Neural cell (in vitro differentiated cells): ENCODE measurements at regions not wholly inside any gene's neighbourhood (a gene's known extent, or its start where the extent isn't known, plus 50 kb on each side); places are given as distances from the start of the nearest gene placed in this dataset.

ENCODE experiments used
- H2AFZ ChIP-seq: fragments of 200-600, 300-800 bp; sonication (generic), shearing (Covaris generic); 2 replicates; pipeline ENCODE4 v1.6.0; 2014; ENCODE audit warnings: low read depth, mild to moderate bottlenecking, antibody characterized with exemption, low read length, moderate library complexity
- H3F3A ChIP-seq: fragments of 200-600 bp; shearing (Covaris generic); 2 replicates; pipeline ENCODE4 v1.6.1; 2016; ENCODE audit warnings: mild to moderate bottlenecking, moderate library complexity, mixed read lengths, antibody characterized with exemption, low read length; ENCODE audit not compliant: insufficient read depth, poor library complexity, severe bottlenecking
- H3K27ac ChIP-seq: fragments of 200-600, 300-800 bp; sonication (generic), shearing (Covaris generic); 2 replicates; pipeline ENCODE4 v1.5.1; 2014; ENCODE audit warnings: mild to moderate bottlenecking, low read length, moderate library complexity
- H3K27me3 ChIP-seq: fragments of 300-800, 200-600 bp; sonication (generic), shearing (Covaris generic); 2 replicates; pipeline ENCODE4 v1.6.0; 2014; ENCODE audit warnings: mild to moderate bottlenecking, low read depth, low read length, moderate library complexity; ENCODE audit not compliant: insufficient read depth
- H3K36me3 ChIP-seq: fragments of 300-800, 200-600 bp; sonication (generic), shearing (Covaris generic); 2 replicates; pipeline ENCODE4 v1.5.1; 2014; ENCODE audit warnings: mild to moderate bottlenecking, antibody characterized with exemption, low read length, moderate library complexity; ENCODE audit not compliant: insufficient read depth
- H3K4me2 ChIP-seq: fragments of 300-800, 200-600 bp; sonication (generic), shearing (Covaris generic); 2 replicates; pipeline ENCODE4 v1.6.0; 2014; ENCODE audit warnings: mild to moderate bottlenecking, low read length
- H3K4me3 ChIP-seq: fragments of 300-800, 200-600 bp; sonication (generic), shearing (Covaris generic); 2 replicates; pipeline ENCODE4 v1.5.1; 2014; ENCODE audit warnings: mild to moderate bottlenecking, low read length, moderate library complexity
- H3K79me2 ChIP-seq: fragments of 200-600 bp; shearing (Covaris generic); replicated peaks from 2 replicates; pipeline ENCODE4 v1.6.0; 2014; ENCODE audit warnings: mild to moderate bottlenecking, low read length, moderate library complexity; ENCODE audit not compliant: insufficient read depth
- H3K9ac ChIP-seq: fragments of 300-800, 200-600 bp; sonication (generic), shearing (Covaris generic); 2 replicates; pipeline ENCODE4 v1.6.1; 2016; ENCODE audit warnings: mild to moderate bottlenecking, low read length, mixed read lengths
- H3K9me2 ChIP-seq: fragments of 200-600 bp; shearing (Covaris generic); 2 replicates; pipeline ENCODE4 v1.6.1; 2016; ENCODE audit warnings: mild to moderate bottlenecking, low read length, mixed read lengths; ENCODE audit not compliant: insufficient read depth
- H3K9me3 ChIP-seq: fragments of 200-600, 300-800 bp; sonication (generic), shearing (Covaris generic); 2 replicates; pipeline ENCODE4 v1.6.1; 2016; ENCODE audit warnings: mild to moderate bottlenecking, mixed run types, low read length, moderate library complexity, mixed read lengths
- H4K20me1 ChIP-seq: fragments of 200-600 bp; shearing (Covaris generic); 2 replicates; pipeline ENCODE4 v1.6.1; 2016; ENCODE audit warnings: mild to moderate bottlenecking, mixed run types; ENCODE audit not compliant: insufficient read depth
- EP300 ChIP-seq: fragments of 450-650 bp; conservative IDR thresholded peaks from 2 replicates; pipeline ENCODE4 v1.6.1; 2014; ENCODE audit warnings: antibody characterized with exemption, mild to moderate bottlenecking, moderate library complexity; ENCODE audit not compliant: poor library complexity, severe bottlenecking
- EZH2 ChIP-seq: fragments of 200-600, 300-800 bp; shearing (Covaris generic), sonication (generic); IDR thresholded peaks from 2 replicates; pipeline ENCODE4 v1.6.1; 2014; ENCODE audit warnings: antibody characterized with exemption, low read length, borderline replicate concordance, mild to moderate bottlenecking; ENCODE audit not compliant: insufficient read depth, poor library complexity, severe bottlenecking
- MXI1 ChIP-seq: fragments of 450-650 bp; conservative IDR thresholded peaks from 2 replicates; pipeline ENCODE4 v1.6.1; 2014; ENCODE audit warnings: antibody characterized with exemption, mild to moderate bottlenecking; ENCODE audit not compliant: poor library complexity, severe bottlenecking
- POLR2AphosphoS5 ChIP-seq: IDR thresholded peaks from 2 replicates; pipeline ENCODE4 v1.6.1; 2012
- RAD21 ChIP-seq: fragments of 450-650 bp; conservative IDR thresholded peaks from 2 replicates; pipeline ENCODE4 v1.6.1; 2014; ENCODE audit warnings: antibody characterized with exemption, mild to moderate bottlenecking, moderate library complexity
- SMC3 ChIP-seq: fragments of 450-650 bp; conservative IDR thresholded peaks from 2 replicates; pipeline ENCODE4 v1.6.1; 2014; ENCODE audit warnings: antibody characterized with exemption, mild to moderate bottlenecking, moderate library complexity; ENCODE audit not compliant: poor library complexity
- TAF1 ChIP-seq: IDR thresholded peaks from 2 replicates; pipeline ENCODE4 v1.6.1; 2012; ENCODE audit warnings: low read depth
- TF ChIP-seq, protein P1 (sequence below): fragments of 450-650 bp; IDR thresholded peaks from 2 replicates; pipeline ENCODE4 v1.5.1; 2014; ENCODE audit warnings: antibody characterized with exemption, mild to moderate bottlenecking, moderate library complexity; ENCODE audit not compliant: poor library complexity, severe bottlenecking
- TF ChIP-seq, protein P2 (sequence below): IDR thresholded peaks from 2 replicates; pipeline ENCODE4 v1.6.1; 2012; ENCODE audit warnings: borderline replicate concordance

DNA sequence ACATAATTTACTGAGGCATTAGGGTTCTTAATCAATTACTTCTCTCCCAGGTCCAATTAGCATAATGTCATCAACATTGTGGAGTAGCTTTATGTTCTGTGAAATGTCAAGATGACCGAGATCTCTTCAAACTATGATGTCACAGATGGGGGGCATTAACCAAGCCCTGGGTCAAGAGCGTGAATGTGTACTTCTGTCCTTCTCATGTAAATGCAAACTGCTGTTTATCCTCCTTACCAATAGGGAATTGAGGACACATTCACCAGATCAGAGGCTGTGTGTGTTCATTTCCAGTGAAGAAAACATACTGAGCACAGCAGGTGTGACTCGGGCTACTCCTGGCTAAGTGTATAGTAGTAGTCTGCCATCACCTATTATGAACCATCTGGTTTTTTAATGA is 177.9 kb downstream of the MINAR1 start:
- Histone ChIP-seq H3K79me2 (no peaks in the 10 kb centered on the region), H3K4me2 (no peak overlapping the region), H3K4me3 (no peak overlapping the region), H3K27ac (no peak overlapping the region), H3K36me3 (no peaks in the 10 kb centered on the region), H3F3A (no peaks in the 10 kb centered on the region), H3K9me3 (no peaks in the 10 kb centered on the region), H3K9me2 (no peaks in the 10 kb centered on the region), H2AFZ (no peak overlapping the region), H3K9ac (no peak overlapping the region), H3K27me3 (no peaks in the 10 kb centered on the region), H4K20me1 (no peaks in the 10 kb centered on the region)
- no peak for TF ChIP-seq RAD21
- TF ChIP-seq, protein P1, sequence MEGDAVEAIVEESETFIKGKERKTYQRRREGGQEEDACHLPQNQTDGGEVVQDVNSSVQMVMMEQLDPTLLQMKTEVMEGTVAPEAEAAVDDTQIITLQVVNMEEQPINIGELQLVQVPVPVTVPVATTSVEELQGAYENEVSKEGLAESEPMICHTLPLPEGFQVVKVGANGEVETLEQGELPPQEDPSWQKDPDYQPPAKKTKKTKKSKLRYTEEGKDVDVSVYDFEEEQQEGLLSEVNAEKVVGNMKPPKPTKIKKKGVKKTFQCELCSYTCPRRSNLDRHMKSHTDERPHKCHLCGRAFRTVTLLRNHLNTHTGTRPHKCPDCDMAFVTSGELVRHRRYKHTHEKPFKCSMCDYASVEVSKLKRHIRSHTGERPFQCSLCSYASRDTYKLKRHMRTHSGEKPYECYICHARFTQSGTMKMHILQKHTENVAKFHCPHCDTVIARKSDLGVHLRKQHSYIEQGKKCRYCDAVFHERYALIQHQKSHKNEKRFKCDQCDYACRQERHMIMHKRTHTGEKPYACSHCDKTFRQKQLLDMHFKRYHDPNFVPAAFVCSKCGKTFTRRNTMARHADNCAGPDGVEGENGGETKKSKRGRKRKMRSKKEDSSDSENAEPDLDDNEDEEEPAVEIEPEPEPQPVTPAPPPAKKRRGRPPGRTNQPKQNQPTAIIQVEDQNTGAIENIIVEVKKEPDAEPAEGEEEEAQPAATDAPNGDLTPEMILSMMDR, result no peak
- TF ChIP-seq EP300, result no peak
- TF ChIP-seq EZH2, result no peak
- no peak for TF ChIP-seq POLR2AphosphoS5
- TF ChIP-seq SMC3, result no peak
- TF ChIP-seq, protein P2, sequence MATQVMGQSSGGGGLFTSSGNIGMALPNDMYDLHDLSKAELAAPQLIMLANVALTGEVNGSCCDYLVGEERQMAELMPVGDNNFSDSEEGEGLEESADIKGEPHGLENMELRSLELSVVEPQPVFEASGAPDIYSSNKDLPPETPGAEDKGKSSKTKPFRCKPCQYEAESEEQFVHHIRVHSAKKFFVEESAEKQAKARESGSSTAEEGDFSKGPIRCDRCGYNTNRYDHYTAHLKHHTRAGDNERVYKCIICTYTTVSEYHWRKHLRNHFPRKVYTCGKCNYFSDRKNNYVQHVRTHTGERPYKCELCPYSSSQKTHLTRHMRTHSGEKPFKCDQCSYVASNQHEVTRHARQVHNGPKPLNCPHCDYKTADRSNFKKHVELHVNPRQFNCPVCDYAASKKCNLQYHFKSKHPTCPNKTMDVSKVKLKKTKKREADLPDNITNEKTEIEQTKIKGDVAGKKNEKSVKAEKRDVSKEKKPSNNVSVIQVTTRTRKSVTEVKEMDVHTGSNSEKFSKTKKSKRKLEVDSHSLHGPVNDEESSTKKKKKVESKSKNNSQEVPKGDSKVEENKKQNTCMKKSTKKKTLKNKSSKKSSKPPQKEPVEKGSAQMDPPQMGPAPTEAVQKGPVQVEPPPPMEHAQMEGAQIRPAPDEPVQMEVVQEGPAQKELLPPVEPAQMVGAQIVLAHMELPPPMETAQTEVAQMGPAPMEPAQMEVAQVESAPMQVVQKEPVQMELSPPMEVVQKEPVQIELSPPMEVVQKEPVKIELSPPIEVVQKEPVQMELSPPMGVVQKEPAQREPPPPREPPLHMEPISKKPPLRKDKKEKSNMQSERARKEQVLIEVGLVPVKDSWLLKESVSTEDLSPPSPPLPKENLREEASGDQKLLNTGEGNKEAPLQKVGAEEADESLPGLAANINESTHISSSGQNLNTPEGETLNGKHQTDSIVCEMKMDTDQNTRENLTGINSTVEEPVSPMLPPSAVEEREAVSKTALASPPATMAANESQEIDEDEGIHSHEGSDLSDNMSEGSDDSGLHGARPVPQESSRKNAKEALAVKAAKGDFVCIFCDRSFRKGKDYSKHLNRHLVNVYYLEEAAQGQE, result no peak
- TF ChIP-seq MXI1, result no peak
- no peak for TF ChIP-seq TAF1

DNA sequence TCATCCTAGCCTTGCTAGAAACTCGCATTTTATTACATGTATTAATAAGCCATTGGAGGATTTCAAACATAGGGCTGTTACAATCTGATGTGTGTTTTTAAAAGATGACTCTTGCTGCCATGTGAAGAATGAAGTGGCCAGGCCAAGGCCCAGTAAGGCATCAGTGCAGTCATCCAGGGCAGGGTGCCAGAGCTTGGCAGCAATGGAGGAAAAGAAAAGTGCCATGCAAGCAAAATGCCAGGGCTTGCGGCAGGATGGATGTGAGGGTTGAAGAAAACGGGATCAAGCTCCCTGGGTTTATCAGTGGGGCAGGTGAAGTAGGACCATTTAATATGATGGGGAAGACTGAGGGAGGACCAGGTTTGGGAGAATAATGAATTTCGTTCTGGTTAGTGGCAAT is 183.6 kb downstream of the MINAR1 start:
- TF ChIP-seq, protein P2, result no peak
- no peak for TF ChIP-seq EZH2
- no peak for TF ChIP-seq EP300
- no peak for TF ChIP-seq POLR2AphosphoS5
- TF ChIP-seq RAD21, result no peak
- no peak for TF ChIP-seq TAF1
- TF ChIP-seq SMC3, result no peak
- TF ChIP-seq MXI1, result no peak
- TF ChIP-seq, protein P1, result no peak

More for the DNA sequence above, 183.6 kb downstream of the MINAR1 start:
- Histone ChIP-seq H3K4me3 (no peak overlapping the region), H4K20me1 (no peaks in the 10 kb centered on the region), H3F3A (no peaks in the 10 kb centered on the region), H3K79me2 (no peaks in the 10 kb centered on the region), H3K27me3 (no peaks in the 10 kb centered on the region), H3K36me3 (no peaks in the 10 kb centered on the region), H3K4me2 (no peak overlapping the region), H2AFZ (no peak overlapping the region), H3K27ac (no peak overlapping the region), H3K9me2 (no peaks in the 10 kb centered on the region), H3K9ac (no peak overlapping the region), H3K9me3 (no peaks in the 10 kb centered on the region)
